ENCODE measurements at regions not wholly inside any gene's neighbourhood (a gene's known extent, or its start where the extent isn't known, plus 50 kb on each side); places are given as distances from the start of the nearest gene placed in this dataset.

- TF ChIP-seq EZH2 (IDR thresholded peaks at IDR 0.05; ENCODE audit: insufficient read depth, poor library complexity, severe bottlenecking): no peak
- no peak for TF ChIP-seq EZH2phosphoT487 (IDR thresholded peaks at IDR 0.05; ENCODE audit: insufficient read depth, low read depth)
These were observed 95.9 kb upstream of the CHD6 start for GRCh38 chr20:41714030-41714429.
